ENCODE measurements at regions not wholly inside any gene's neighbourhood (a gene's known extent, or its start where the extent isn't known, plus 50 kb on each side); places are given as distances from the start of the nearest gene placed in this dataset.
A peak's percentile ranks its signal among the peaks of the same experiment; 100 is the strongest.

DNA sequence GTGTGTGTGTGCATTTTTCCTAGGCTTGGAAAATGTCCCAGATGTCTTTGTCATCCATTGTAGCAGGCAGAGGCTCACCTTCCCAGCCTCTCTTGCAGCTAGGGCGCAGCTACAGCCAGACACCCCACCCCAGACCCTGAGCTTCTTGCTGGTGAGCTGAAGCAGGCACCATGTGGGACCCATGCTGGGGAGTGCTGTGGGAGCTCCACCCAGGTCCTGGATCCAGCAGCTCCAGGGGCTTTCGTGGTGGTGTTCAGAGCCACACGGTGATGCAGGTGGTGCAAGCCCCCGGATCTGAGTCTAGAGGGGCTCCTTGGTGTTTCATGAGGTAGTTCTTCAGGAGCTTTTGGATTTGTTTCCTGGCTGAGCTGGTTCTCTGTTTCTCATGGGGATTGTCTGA, 56.0 kb upstream of the ZFP64 start:
- DNase-seq, result no peak

DNA sequence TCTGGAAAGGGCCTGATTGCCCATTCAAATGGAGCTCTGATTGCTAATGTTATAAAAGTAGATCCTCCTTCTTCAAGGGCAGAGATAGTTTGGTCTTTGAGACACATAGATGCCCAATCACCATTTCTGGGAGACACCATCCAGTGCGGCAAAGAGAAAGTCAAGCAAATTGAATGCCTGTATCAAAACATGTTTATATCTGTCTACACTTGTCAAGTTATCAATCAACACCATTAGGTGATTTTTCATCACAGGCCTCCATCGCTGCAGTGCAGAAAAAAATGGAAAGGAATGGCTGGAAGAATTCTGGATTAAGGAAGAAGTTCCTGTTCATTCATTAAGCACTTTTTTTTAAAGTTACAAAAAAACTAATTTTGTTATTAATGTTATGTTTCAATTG, 54.8 kb upstream of the ZFP64 start:
- DNase-seq, result no peak

DNA sequence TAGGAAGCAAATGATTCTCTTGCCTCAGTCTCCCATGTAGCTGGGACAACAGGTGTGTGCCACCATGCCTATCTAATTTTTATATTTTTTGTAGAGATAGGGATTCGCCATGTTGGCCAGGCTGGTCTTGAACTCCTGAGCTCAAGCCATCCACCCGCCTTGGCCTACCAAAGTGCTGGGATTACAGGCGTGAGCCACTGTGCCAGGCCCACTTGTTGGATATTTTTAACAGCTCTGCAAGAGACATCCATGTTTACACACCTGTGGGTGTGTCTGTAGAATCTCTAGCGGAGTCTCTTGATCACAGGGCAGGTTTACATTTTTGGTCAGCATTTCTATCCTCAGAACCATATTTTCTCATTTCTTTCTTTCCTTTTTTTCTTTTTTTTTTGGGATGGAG, 53.1 kb upstream of the ZFP64 start:
- no peak for DNase-seq

DNA sequence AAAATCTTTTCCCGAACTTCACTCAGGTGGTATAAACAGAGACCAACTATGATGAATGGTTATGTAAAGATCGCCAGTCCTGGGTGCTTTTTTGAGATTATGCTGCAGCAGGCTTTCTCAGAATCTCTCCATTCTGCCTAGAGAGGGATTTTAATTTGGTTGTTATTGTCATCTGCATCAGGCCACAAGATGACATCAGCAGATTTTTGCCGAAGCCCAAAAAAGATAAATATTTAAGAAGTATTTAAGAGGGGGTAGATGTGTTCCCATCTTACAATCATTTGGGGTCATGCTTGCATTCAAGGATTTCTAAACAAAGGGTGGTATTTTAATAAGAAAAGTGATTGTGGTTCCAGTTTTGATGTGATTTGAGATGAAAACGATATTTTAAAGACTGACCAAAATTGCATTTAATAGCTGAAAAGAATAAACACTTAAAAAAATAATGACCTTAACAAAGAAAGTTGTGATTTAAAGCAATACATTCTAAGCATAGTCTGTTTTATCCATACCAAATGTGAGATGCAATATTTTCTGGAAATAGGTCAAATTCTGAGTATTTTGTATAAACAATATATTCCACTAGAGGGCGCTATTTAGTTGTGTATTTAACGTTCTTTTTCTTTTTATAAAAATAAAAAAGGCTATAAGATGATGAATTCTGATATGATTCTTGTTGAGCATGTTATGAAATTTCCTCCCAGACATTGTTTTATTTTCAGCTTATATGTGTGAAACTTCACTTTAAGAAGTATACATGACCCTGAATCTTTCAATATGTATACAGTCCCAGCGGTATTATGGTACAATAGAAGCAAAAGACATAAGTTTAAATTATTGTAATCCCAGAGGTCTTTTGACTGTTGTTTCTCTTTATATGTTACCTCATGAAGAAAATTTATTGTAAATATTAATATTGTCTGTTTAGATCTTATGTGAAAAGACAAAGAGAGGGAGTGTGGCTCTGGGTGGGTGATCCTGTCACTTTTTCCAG, 51.0 kb upstream of the ZFP64 start:
- DNase-seq, result peak in 3 of 4 experiments; percentile 2 to 78 (median 57)
